ENCODE measurements at regions not wholly inside any gene's neighbourhood (a gene's known extent, or its start where the extent isn't known, plus 50 kb on each side); places are given as distances from the start of the nearest gene placed in this dataset.
"Not testable (repeated sequence)": the region's sequence is repeated elsewhere in the genome, so short reads cannot be mapped to it uniquely, and the experiment has no call there.

DNA sequence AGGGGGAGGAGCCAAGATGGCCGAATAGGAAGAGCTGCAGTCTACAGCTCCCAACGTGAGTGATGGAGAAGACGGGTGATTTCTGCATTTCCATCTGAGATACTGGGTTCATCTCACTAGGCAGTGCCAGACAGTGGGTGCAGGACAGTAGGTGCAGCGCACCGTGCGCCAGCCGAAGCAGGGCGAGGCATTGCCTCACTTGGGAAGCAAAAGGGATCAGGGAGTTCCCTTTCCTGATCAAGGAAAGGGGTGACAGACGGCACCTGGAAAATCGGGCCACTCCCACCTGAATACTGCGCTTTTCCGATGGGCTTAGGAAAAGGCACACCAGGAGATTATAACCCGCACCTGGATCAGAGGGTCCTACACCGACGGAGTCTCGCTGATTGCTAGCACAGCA, 121.1 kb upstream of the SESTD1 start:
- H3K4me1 Mint-ChIP-seq (ENCODE audit: low read depth); POLR2A ChIA-PET; H3K9me3 Mint-ChIP-seq; H3K27me3 Mint-ChIP-seq; ATAC-seq; H3K27ac Mint-ChIP-seq; DNase-seq; CTCF ChIA-PET; intact Hi-C loops (cut with micrococcal nuclease); H3K4me3 Mint-ChIP-seq; H3K36me3 Mint-ChIP-seq (ENCODE audit: low read depth): not testable (repeated sequence)

DNA sequence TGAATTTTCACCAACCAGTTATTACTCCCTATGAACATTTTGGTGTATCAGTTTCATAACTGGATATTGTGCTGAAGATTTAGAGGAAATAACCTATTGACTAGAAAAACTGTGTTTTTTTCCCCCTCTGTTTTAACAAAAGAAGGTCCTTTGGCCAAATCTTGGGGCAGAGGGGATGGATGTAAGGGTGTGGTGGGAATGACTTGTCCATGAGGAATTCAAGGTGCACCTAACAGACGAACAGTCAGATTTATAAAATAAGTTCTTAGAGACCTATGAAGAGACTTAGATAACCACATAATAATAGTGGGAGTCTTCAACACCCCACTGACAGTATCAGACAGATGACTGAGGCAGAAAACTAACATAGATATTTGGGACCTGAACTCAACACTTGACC, 119.3 kb upstream of the SESTD1 start:
- intact Hi-C loops (cut with micrococcal nuclease), result no loop called here
- ChIA-PET CTCF (no interaction called here), POLR2A (no interaction called here)
- DNase-seq, result no peak
- Mint-ChIP-seq H3K9me3 (no peaks in the 10 kb centered on the region), H3K4me1 (ENCODE audit: low read depth) (no peaks in the 10 kb centered on the region), H3K4me3 (no peak overlapping the region), H3K27me3 (peaks cover 11% of the 10 kb centered on the region), H3K36me3 (ENCODE audit: low read depth) (no peaks in the 10 kb centered on the region), H3K27ac (no peak overlapping the region)
- ATAC-seq, result no peak
- TF ChIP-seq, protein P1, sequence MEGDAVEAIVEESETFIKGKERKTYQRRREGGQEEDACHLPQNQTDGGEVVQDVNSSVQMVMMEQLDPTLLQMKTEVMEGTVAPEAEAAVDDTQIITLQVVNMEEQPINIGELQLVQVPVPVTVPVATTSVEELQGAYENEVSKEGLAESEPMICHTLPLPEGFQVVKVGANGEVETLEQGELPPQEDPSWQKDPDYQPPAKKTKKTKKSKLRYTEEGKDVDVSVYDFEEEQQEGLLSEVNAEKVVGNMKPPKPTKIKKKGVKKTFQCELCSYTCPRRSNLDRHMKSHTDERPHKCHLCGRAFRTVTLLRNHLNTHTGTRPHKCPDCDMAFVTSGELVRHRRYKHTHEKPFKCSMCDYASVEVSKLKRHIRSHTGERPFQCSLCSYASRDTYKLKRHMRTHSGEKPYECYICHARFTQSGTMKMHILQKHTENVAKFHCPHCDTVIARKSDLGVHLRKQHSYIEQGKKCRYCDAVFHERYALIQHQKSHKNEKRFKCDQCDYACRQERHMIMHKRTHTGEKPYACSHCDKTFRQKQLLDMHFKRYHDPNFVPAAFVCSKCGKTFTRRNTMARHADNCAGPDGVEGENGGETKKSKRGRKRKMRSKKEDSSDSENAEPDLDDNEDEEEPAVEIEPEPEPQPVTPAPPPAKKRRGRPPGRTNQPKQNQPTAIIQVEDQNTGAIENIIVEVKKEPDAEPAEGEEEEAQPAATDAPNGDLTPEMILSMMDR (IDR thresholded peaks at IDR 0.05), result no peak

DNA sequence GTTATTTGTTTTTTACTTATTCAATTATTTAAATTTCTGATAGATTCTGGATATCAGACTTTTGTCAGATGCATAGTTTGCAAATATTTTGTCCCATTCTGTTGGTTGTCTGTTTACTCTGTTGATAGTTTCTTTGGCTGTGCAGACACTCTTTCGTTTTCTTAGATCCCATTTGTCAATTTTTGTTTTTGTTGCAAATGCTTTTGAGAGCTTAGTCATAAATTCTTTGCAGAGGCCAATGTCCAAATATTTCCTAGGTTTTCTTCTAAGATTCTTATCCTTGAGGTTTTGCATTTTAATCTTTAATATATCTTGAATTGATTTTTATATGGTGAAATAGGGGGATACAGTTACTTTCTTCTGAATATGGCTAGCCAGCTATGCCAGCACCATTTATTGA, 112.7 kb upstream of the SESTD1 start:
- intact Hi-C loops (cut with micrococcal nuclease), result no loop called here
- CTCF ChIA-PET, result no interaction called here
- POLR2A ChIA-PET, result no interaction called here
- Mint-ChIP-seq H3K27ac (no peak overlapping the region), H3K27me3 (peaks cover 18% of the 10 kb centered on the region), H3K36me3 (ENCODE audit: low read depth) (no peaks in the 10 kb centered on the region), H3K4me1 (ENCODE audit: low read depth) (no peaks in the 10 kb centered on the region), H3K9me3 (no peaks in the 10 kb centered on the region), H3K4me3 (no peak overlapping the region)
- TF ChIP-seq, protein P1 (IDR thresholded peaks at IDR 0.05), result no peak
- ATAC-seq, result no peak
- DNase-seq, result no peak

DNA sequence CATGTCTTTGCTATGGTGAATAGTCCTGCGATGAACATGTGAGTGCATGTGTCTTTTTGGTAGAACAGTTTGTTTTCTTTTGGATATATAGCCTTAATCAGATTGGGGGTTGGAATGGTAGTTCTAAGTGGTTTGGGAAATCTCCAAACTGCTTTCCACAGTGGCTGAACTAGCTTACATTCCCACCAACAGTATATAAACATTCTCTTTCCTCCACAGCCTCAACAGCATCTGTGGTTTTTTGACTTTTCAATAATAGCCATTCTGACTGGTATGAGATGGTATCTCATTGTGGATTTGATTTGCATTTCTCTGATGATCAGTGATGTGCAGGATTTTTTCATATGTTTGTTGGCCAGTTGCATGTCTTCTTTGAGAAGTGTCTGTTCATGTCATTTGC, 112.2 kb upstream of the SESTD1 start:
- no peak for DNase-seq
- ChIA-PET CTCF (no interaction called here), POLR2A (no interaction called here)
- H3K27ac Mint-ChIP-seq, result no peak overlapping the region
- no peak overlapping the region for H3K4me3 Mint-ChIP-seq
- intact Hi-C loops (cut with micrococcal nuclease), result no loop called here
- TF ChIP-seq, protein P1 (IDR thresholded peaks at IDR 0.05), result no peak
- no peaks in the 10 kb centered on the region for H3K36me3 Mint-ChIP-seq (ENCODE audit: low read depth)
- H3K27me3 Mint-ChIP-seq, result peaks cover 18% of the 10 kb centered on the region
- H3K4me1 Mint-ChIP-seq (ENCODE audit: low read depth), result no peaks in the 10 kb centered on the region
- no peak for ATAC-seq
- H3K9me3 Mint-ChIP-seq, result no peaks in the 10 kb centered on the region

DNA sequence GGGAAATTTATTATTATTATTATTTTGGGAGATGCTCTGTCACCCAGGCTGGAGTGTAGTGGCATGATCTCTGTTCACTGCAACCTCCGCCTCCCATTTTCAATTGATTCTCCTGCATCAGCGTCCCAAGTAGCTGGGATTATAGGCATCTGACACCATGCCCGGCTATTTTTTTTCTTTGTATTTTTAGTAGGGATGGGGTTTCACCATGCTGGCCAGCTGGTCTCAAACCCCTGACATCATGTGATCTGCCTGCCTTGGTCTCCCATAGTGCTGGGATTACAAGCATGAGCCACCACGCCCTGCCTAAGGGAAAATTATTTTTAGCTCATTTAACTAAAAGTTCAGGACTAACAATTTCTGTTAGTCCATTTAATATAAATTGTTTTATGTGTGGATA, 109.2 kb upstream of the SESTD1 start:
- Mint-ChIP-seq H3K4me1 (ENCODE audit: low read depth) (no peaks in the 10 kb centered on the region), H3K27me3 (peaks cover 6% of the 10 kb centered on the region), H3K4me3 (no peak overlapping the region), H3K27ac (no peak overlapping the region), H3K9me3 (no peaks in the 10 kb centered on the region), H3K36me3 (ENCODE audit: low read depth) (no peaks in the 10 kb centered on the region)
- no peak for ATAC-seq
- intact Hi-C loops (cut with micrococcal nuclease), result no loop called here
- DNase-seq, result no peak
- POLR2A ChIA-PET, result no interaction called here
- TF ChIP-seq, protein P1 (IDR thresholded peaks at IDR 0.05), result no peak
- CTCF ChIA-PET, result interaction anchor here (1.4 kb wide), 1 partner anchor 12 kb away, joined by 3 read pairs; no protein-coding TSS in a partner anchor

DNA sequence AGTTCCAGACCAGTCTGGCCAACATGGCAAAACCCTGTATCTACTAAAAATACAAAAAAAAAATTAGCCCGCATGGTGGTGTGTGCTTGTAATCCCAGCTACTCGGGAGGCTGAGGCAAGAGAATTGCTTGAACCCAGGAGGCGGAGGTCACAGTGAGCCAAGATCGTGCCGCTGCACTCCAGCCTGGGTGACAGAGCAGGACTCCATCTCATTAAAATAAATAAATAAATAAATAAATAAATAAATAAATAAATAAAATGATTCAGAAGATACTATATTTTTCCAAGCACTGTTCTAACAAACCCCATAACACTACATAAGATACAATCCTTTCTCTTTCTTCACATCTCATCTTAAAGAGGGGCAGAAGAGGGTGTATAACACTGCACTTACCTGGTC, 100.9 kb upstream of the SESTD1 start:
- H3K36me3 Mint-ChIP-seq (ENCODE audit: low read depth); H3K27ac Mint-ChIP-seq; H3K4me3 Mint-ChIP-seq; H3K4me1 Mint-ChIP-seq (ENCODE audit: low read depth); DNase-seq; H3K9me3 Mint-ChIP-seq; POLR2A ChIA-PET; ATAC-seq; H3K27me3 Mint-ChIP-seq; intact Hi-C loops (cut with micrococcal nuclease); CTCF ChIA-PET: not testable (repeated sequence)
